Keratinocyte (primary cell): ENCODE measurements at regions not wholly inside any gene's neighbourhood (a gene's known extent, or its start where the extent isn't known, plus 50 kb on each side); places are given as distances from the start of the nearest gene placed in this dataset.

Experiments
- CTCF ChIP-seq, 3 experiments: IDR thresholded peaks in 1 of 3; conservative IDR thresholded peaks in 1 of 3; optimal IDR thresholded peaks in 1 of 3; 2 replicates in 2 of 3; 3 replicates in 1 of 3; pipeline versions ENCODE3 to v1.5.1; 2011; ENCODE audit warnings: low read length in 3 of 3, mild to moderate bottlenecking in 3 of 3, moderate library complexity in 2 of 3, control low read depth in 1 of 3, inconsistent platforms in 1 of 3; ENCODE audit not compliant: insufficient read depth in 2 of 3; ENCODE audit errors: extremely low read depth in 1 of 3
- EZH2 ChIP-seq: IDR thresholded peaks from one replicate; pipeline ENCODE4 v1.6.1; 2012; ENCODE audit warnings: inconsistent platforms, mild to moderate bottlenecking, low read length, moderate library complexity

GRCh38 chr12:105876396-105876927 is 262.3 kb downstream of the NUAK1 start:
- TF ChIP-seq EZH2 (no peak), CTCF (optimal IDR thresholded peaks at IDR 0.05 in 1 of 3, IDR thresholded peaks at IDR 0.05 in 1 of 3, conservative IDR thresholded peaks at IDR 0.05 in 1 of 3; ENCODE audit: extremely low read depth in 1 of 3, insufficient read depth in 2 of 3, low read length in 3 of 3) (no peak)
